GM18519 (cell line): ENCODE measurements at regions not wholly inside any gene's neighbourhood (a gene's known extent, or its start where the extent isn't known, plus 50 kb on each side); places are given as distances from the start of the nearest gene placed in this dataset.

ENCODE experiments used
- ATAC-seq: cut with Tn5 transposase; IDR thresholded peaks from one replicate; pipeline ENCODE4 v1.9.1; 2021; ENCODE audit warnings: mild to moderate bottlenecking, moderate library complexity; ENCODE audit not compliant: unreplicated experiment, low FRiP score

- no peak for ATAC-seq
Observed at GRCh38 chr11:130636722-130637464, 188.4 kb downstream of the ADAMTS15 start.

GRCh38 chr11:130637566-130637965 lies 189.1 kb downstream of the ADAMTS15 start:
- ATAC-seq = no peak

GRCh38 chr11:130638033-130638432 lies 189.6 kb downstream of the ADAMTS15 start:
- no peak for ATAC-seq

GRCh38 chr11:130638624-130639023 lies 190.2 kb downstream of the ADAMTS15 start:
- ATAC-seq = no peak

- no peak for ATAC-seq
Observed at GRCh38 chr11:130639369-130639768, 190.9 kb downstream of the ADAMTS15 start.

GRCh38 chr11:130640526-130640925 lies 192.1 kb downstream of the ADAMTS15 start:
- no peak for ATAC-seq

GRCh38 chr11:130641876-130642275 lies 193.4 kb downstream of the ADAMTS15 start:
- no peak for ATAC-seq

- ATAC-seq = no peak
Observed at GRCh38 chr11:130642994-130643393, 194.5 kb downstream of the ADAMTS15 start.

- no peak for ATAC-seq
Observed at GRCh38 chr11:130644187-130644586, 195.7 kb downstream of the ADAMTS15 start.

GRCh38 chr11:130645164-130645842 lies 196.9 kb downstream of the ADAMTS15 start:
- no peak for ATAC-seq

GRCh38 chr11:130645843-130646197 lies 197.4 kb downstream of the ADAMTS15 start:
- ATAC-seq = no peak

- ATAC-seq = no peak
Observed at GRCh38 chr11:130646881-130647280, 198.4 kb downstream of the ADAMTS15 start.

- ATAC-seq = no peak
Observed at GRCh38 chr11:130647371-130647770, 198.9 kb downstream of the ADAMTS15 start.

GRCh38 chr11:130649801-130650200 lies 201.4 kb downstream of the ADAMTS15 start:
- ATAC-seq = no peak

- no peak for ATAC-seq
Observed at GRCh38 chr11:130650456-130651030, 202.1 kb downstream of the ADAMTS15 start.

GRCh38 chr11:130651066-130651855 lies 202.8 kb downstream of the ADAMTS15 start:
- no peak for ATAC-seq

GRCh38 chr11:130652671-130653335 lies 204.4 kb downstream of the ADAMTS15 start:
- no peak for ATAC-seq

- ATAC-seq = no peak
Observed at GRCh38 chr11:130653838-130654636, 205.6 kb downstream of the ADAMTS15 start.

- ATAC-seq = no peak
Observed at GRCh38 chr11:130655300-130655699, 206.9 kb downstream of the ADAMTS15 start.
